ENCODE measurements at regions not wholly inside any gene's neighbourhood (a gene's known extent, or its start where the extent isn't known, plus 50 kb on each side); places are given as distances from the start of the nearest gene placed in this dataset.

GRCh38 chr1:88168126-88168525, 515.9 kb upstream of the PKN2 start:
- TF ChIP-seq, protein P1, sequence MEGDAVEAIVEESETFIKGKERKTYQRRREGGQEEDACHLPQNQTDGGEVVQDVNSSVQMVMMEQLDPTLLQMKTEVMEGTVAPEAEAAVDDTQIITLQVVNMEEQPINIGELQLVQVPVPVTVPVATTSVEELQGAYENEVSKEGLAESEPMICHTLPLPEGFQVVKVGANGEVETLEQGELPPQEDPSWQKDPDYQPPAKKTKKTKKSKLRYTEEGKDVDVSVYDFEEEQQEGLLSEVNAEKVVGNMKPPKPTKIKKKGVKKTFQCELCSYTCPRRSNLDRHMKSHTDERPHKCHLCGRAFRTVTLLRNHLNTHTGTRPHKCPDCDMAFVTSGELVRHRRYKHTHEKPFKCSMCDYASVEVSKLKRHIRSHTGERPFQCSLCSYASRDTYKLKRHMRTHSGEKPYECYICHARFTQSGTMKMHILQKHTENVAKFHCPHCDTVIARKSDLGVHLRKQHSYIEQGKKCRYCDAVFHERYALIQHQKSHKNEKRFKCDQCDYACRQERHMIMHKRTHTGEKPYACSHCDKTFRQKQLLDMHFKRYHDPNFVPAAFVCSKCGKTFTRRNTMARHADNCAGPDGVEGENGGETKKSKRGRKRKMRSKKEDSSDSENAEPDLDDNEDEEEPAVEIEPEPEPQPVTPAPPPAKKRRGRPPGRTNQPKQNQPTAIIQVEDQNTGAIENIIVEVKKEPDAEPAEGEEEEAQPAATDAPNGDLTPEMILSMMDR (IDR thresholded peaks at IDR 0.05): no peak
- TF ChIP-seq EP300 (IDR thresholded peaks at IDR 0.05; ENCODE audit: low read depth): no peak
- Histone ChIP-seq H3K4me1 (peaks cover 0 to 5% (median under 1%) of the 10 kb centered on the region in 4 donors), H3K36me3 (no peaks in the 10 kb centered on the region), H3K9me3 (no peaks in the 10 kb centered on the region), H3K4me3 (no peak overlapping the region), H3K27ac (no peak overlapping the region), H3K27me3 (no peaks in the 10 kb centered on the region)
- in situ Hi-C loops (cut with MboI; ENCODE audit: low pct_ligation_motif_present in 1 of 4, low pct_unique_long_range_greater_than_20kb in 1 of 4, low sequenced_read_pairs in 3 of 4): no loop called here
- intact Hi-C loops (cut with DNase I; ENCODE audit: low total_unique reads): no loop called here
- DNase-seq: no peak

GRCh38 chr1:88169139-88169538, 514.9 kb upstream of the PKN2 start:
- DNase-seq: no peak
- WGBS, 2 donors (ENCODE audit: low coverage in 1 of 2): 78 to 84% methylated on average over 3 of the region's 3 CpGs
- Histone ChIP-seq H3K27ac (no peak overlapping the region), H3K4me3 (no peak overlapping the region), H3K4me1 (peaks cover 0 to 12% (median 5%) of the 10 kb centered on the region in 4 donors), H3K9me3 (no peaks in the 10 kb centered on the region), H3K36me3 (no peaks in the 10 kb centered on the region), H3K27me3 (no peaks in the 10 kb centered on the region)
- no peak for TF ChIP-seq POLR2A (IDR thresholded peaks at IDR 0.05)
- TF ChIP-seq POLR2AphosphoS5 (IDR thresholded peaks at IDR 0.05): no peak
- no peak for TF ChIP-seq EP300 (IDR thresholded peaks at IDR 0.05; ENCODE audit: low read depth)
- TF ChIP-seq, protein P1 (IDR thresholded peaks at IDR 0.05): no peak
- intact Hi-C loops (cut with DNase I; ENCODE audit: low total_unique reads) (no loop called here), in situ Hi-C loops (cut with MboI; ENCODE audit: low pct_ligation_motif_present in 1 of 4, low pct_unique_long_range_greater_than_20kb in 1 of 4, low sequenced_read_pairs in 3 of 4) (no loop called here)

DNA sequence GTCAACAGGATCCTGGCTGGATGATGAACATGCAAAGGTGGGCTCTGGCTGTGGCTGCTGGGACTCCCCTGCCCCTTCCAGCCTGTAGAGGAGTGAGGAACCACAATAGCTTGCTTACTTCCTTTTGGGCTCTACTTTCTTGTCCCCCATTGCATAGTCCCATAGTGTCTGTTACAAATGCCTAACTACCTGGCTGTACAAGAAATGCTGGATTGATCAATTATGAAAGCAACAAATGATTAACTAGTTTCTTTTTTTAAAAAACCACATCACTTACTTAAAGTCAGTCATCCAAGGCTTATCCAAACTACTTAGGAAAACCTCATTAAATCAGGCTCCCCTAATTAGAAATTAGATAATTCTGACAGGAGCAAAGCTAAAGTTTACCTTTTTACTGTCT, 514.1 kb upstream of the PKN2 start:
- in situ Hi-C loops (cut with MboI; ENCODE audit: low pct_ligation_motif_present in 1 of 4, low pct_unique_long_range_greater_than_20kb in 1 of 4, low sequenced_read_pairs in 3 of 4) (no loop called here), intact Hi-C loops (cut with DNase I; ENCODE audit: low total_unique reads) (no loop called here)
- TF ChIP-seq EP300 (IDR thresholded peaks at IDR 0.05; ENCODE audit: low read depth): no peak
- no peak for TF ChIP-seq POLR2A (IDR thresholded peaks at IDR 0.05)
- TF ChIP-seq, protein P1 (IDR thresholded peaks at IDR 0.05): no peak
- TF ChIP-seq POLR2AphosphoS5 (IDR thresholded peaks at IDR 0.05): no peak
- peaks cover 0 to 19% (median 8%) of the 10 kb centered on the region in 4 donors for H3K4me1 ChIP-seq
- H3K4me3 ChIP-seq: no peak overlapping the region
- no peak overlapping the region for H3K27ac ChIP-seq
- DNase-seq: no peak
- no peaks in the 10 kb centered on the region for H3K9me3 ChIP-seq
- H3K36me3 ChIP-seq: no peaks in the 10 kb centered on the region
- no peaks in the 10 kb centered on the region for H3K27me3 ChIP-seq

DNA sequence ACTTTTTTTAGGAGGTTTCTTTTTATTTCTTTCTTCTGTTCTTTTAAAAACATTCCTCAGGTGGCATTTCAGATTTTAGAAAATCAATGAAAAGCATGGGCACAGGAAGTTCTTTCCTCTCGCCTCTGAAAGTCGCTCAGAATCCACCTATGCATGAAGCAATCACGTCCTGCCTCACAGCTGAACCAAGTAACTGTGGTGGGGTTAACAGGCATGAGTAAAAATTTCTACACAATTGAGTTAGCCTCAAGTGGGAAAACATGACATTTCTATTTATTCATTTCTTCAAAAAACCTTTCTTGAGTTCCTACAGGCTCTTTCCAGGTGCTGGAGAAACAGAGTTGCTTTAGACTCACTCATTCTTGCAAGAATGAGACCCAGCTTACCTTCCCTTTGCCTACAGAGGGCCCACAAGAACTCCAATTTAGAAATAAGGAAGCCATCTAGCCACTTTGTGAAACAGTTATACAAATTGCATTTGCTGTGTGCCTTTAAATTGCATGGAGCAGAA, 508.9 kb upstream of the PKN2 start:
- TF ChIP-seq POLR2AphosphoS5 (IDR thresholded peaks at IDR 0.05): no peak
- TF ChIP-seq, protein P1 (IDR thresholded peaks at IDR 0.05): no peak
- no peak for TF ChIP-seq POLR2A (IDR thresholded peaks at IDR 0.05)
- TF ChIP-seq EP300 (IDR thresholded peaks at IDR 0.05; ENCODE audit: low read depth): no peak
- in situ Hi-C loops (cut with MboI; ENCODE audit: low pct_ligation_motif_present in 1 of 4, low pct_unique_long_range_greater_than_20kb in 1 of 4, low sequenced_read_pairs in 3 of 4): loop anchor here in 1 of 4 donors (25.0 kb wide), 1 partner anchor 112 kb away; no protein-coding TSS in a partner anchor
- no peak overlapping the region for H3K4me3 ChIP-seq
- no peaks in the 10 kb centered on the region for H3K27me3 ChIP-seq
- H3K36me3 ChIP-seq: no peaks in the 10 kb centered on the region
- no peaks in the 10 kb centered on the region for H3K9me3 ChIP-seq
- DNase-seq: no peak
- 52 to 64% methylated on average over 3 of the region's 3 CpGs for WGBS, 2 donors (ENCODE audit: low coverage in 1 of 2)
- intact Hi-C loops (cut with DNase I; ENCODE audit: low total_unique reads): loop anchor here (5.0 kb wide), 1 partner anchor 127 kb away; no protein-coding TSS in a partner anchor
- H3K27ac ChIP-seq: peak overlapping the region in 2 of 4 donors; percentile 31 to 59
- peaks cover 0 to 29% (median 11%) of the 10 kb centered on the region in 4 donors for H3K4me1 ChIP-seq
